NCI-H1436 (cell line): ENCODE measurements at regions not wholly inside any gene's neighbourhood (a gene's known extent, or its start where the extent isn't known, plus 50 kb on each side); places are given as distances from the start of the nearest gene placed in this dataset.
"Not testable (repeated sequence)": the region's sequence is repeated elsewhere in the genome, so short reads cannot be mapped to it uniquely, and the experiment has no call there.

Source experiments
- DNase-seq: peaks from one replicate; lab custom pipeline; 2025; lab: John Stamatoyannopoulos, UW

- DNase-seq, result no peak
Observed at GRCh38 chr2:16365366-16365765, 300.3 kb downstream of the CYRIA start.

- no peak for DNase-seq
Observed at GRCh38 chr2:16363581-16363980, 302.1 kb downstream of the CYRIA start.

DNA sequence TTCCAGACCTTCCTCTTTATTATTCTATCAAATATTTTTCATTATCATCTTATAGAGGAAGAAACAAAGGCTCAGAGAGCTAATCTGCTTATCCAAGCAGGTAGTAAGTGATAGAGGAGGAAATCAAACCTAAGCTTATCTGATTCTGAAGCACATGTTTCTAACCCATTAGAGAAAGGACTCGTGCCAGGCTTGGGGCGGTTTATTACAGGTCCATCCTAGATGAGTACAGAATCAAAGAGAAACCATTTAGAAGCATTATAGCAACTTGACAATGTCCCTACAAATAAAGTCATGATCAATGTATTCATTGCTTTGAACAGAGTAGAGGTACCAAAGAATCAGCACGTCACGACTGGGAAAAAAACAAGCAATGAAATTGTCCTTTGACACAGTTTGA, 303.0 kb downstream of the CYRIA start:
- no peak for DNase-seq

- no peak for DNase-seq
Observed at GRCh38 chr2:16361261-16361995, 304.2 kb downstream of the CYRIA start.

DNA sequence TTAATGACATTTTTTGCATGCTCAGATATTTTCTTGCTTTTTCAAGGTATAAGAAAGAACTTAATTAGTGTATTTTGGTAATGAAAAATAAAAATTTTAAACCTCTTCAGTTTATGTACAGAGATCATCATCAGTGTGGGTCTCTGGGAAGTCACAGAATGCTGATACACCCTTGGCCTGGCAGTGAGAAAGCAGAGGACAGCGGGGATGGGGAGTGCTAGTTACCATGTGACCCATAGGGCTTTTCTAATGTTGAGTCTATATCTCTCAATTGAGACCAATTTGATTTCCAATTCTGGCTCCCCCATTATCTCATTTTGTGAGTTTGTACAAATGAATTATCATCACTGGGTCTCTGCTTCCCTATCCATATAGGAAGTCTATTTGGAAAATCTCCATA, 305.7 kb downstream of the CYRIA start:
- DNase-seq, result no peak

DNA sequence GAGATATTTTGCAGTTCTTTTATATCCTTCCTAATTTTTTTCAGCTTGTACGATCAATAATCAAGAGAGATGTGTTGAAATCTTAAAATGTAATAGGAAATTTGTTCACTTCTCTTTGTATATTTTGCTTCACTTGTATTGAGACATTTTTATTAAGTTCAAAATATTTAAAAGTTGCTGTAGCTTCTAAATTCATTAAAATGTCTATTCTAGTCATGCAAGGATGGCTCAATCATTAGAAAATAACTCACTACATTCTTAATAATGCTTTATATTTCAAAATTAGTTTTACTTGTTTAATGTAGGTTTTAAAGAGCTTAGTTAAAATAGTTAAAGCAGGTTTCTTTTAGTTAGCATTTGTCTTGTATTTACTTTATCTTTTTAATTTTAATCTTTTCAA, 308.4 kb downstream of the CYRIA start:
- DNase-seq, result no peak

- DNase-seq, result no peak
Observed at GRCh38 chr2:16351541-16351940, 314.1 kb downstream of the CYRIA start.

- no peak for DNase-seq
Observed at GRCh38 chr2:16351137-16351536, 314.5 kb downstream of the CYRIA start.

DNA sequence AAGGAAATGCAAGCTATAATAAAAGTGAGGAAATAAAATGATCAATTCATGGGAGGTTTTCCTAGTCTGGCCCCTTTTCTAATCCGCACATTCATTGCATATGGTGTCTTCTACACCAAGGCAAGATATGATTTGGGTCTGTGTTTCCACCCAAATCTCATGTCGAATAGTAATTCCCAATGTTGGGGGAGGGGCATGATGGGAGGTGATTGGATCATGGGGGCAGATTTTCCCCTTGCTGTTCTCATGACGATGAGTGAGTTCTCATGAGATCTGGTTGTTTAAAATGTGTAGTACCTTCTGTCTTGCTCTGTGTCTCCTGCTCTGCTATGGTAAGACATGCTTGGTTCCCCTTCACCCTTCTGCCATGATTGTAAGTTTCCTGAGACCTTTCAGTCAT, 315.4 kb downstream of the CYRIA start:
- no peak for DNase-seq

DNA sequence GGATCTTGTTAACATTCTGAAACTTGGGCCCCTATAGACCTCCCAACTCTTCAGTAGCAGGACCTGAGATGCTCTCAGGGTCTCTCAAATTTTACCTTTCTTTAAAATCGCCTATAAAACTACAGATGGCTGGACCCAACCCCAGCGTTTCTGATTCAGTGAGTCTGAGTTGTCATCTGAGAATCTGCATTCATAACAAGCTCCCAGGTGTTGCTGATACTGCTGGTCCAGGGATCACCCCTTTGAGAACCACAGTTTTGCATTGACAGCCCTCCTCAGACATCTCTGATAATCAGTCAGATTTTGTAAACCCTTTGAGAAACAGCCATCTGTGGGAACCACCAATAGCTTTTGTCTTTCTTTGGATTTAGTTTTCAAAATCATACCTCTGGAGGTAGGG, 315.8 kb downstream of the CYRIA start:
- no peak for DNase-seq

GRCh38 chr2:16348821-16349515, 316.7 kb downstream of the CYRIA start:
- DNase-seq, result no peak

- DNase-seq, result no peak
Observed at GRCh38 chr2:16346671-16347070, 319.0 kb downstream of the CYRIA start.

GRCh38 chr2:16345231-16345630, 320.4 kb downstream of the CYRIA start:
- not testable (repeated sequence) for DNase-seq

DNA sequence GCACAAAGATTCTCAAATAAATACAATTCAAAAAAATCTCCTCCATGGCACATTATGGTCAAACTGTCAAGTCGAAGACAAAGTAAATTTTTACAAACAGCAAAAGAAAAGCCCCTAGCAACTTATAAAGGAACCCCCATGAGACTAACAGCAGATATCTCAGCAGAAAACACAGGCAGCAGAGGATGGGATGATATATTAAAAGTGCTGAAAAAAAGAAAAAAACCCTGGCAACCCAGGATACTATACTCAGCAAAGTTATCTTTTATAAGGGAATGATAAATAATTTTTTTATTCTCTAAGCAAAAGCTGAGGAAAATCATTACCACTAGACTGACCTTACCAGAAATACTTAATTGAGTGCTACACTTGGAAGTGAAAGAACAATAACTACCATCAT, 326.4 kb downstream of the CYRIA start:
- DNase-seq, result no peak

- no peak for DNase-seq
Observed at GRCh38 chr2:16338026-16338425, 327.6 kb downstream of the CYRIA start.

- DNase-seq, result no peak
Observed at GRCh38 chr2:16336916-16337315, 328.7 kb downstream of the CYRIA start.

- DNase-seq, result no peak
Observed at GRCh38 chr2:16336491-16336890, 329.1 kb downstream of the CYRIA start.

DNA sequence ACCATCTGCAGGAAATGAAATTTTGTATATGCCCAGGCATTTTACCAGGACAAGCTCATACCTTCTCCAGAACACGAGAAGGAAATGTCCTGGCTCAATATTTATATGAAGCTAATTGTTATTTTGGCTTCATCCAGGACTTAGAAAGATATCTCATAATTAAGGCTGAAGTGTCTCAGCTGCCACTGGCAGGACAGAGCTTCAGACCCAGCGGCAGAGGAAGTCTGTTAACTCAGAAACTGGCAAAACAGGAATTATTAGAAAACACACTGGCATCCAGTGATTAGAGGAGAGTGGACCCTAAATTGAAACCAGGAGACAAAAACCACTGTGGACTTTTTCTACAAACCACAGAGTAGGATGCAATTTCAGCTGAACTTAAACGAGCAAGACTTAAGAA, 329.7 kb downstream of the CYRIA start:
- DNase-seq, result no peak

- no peak for DNase-seq
Observed at GRCh38 chr2:16335604-16335930, 330.1 kb downstream of the CYRIA start.

GRCh38 chr2:16334886-16335603, 330.6 kb downstream of the CYRIA start:
- DNase-seq, result no peak

DNA sequence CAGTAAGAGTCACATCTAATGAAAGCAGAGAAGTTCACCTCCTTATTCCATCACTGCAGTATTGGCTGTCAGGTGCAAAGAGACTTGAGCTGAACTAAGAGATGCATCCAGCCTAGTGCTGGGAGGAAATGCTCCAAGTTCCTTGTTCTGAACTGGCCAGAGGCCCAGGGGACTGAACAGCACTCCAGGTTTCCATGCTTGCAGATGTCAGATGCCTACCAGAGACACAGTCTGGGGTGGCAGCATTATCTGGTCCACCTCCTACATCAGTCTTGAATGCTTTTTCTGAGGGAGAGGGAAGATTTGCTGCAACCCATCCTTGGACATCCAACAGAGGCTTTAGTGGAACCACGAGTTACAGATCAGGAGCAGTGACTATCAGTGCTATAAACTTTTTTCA, 331.3 kb downstream of the CYRIA start:
- no peak for DNase-seq

DNA sequence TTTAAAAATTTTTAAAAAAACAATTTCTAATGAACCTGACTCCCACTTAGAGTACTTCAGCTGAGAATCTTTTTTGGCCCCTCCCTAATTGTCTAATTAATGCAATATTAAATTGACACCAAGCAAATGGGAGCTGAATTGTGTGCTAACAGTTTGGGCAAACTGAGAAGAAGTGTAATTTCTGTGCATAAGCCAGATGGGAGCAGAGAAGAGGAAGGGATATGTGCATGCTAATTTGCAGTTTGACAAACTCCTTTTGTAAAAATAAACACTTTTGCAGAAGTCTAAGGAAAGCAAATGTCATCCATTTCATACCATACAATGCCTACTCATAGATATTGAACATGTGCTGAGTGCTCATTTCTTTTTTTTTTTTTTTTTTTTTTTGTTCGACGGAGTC, 332.0 kb downstream of the CYRIA start:
- DNase-seq, result no peak
